ENCODE measurements at regions not wholly inside any gene's neighbourhood (a gene's known extent, or its start where the extent isn't known, plus 50 kb on each side); places are given as distances from the start of the nearest gene placed in this dataset.

DNA sequence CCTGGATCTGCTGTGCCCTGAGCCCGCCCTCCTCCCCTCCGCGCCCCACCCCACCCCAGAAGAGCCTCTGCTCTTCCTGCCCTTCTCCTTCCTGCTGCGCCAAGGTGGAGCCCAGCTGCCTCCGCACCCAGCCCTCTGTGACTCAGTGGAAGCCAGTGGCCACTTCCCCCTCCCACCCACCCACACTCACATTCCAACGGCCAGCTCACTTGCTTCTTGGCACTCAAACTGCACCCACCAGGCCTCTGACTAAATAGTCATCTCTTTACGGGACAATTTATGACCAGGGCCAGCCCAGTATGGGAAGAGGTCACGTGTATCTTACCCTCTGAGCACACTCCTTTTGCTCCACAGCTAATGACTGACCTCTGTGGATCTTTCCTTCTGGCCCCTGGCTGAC is 150.4 kb upstream of the SLC1A4 start (continued):
- TF ChIP-seq NRF1 (IDR thresholded peaks at IDR 0.05; ENCODE audit: low read depth, low read length), result no peak
- no peak for TF ChIP-seq CEBPB (IDR thresholded peaks at IDR 0.05; ENCODE audit: low read depth, low read length)
- TF ChIP-seq, protein P1, sequence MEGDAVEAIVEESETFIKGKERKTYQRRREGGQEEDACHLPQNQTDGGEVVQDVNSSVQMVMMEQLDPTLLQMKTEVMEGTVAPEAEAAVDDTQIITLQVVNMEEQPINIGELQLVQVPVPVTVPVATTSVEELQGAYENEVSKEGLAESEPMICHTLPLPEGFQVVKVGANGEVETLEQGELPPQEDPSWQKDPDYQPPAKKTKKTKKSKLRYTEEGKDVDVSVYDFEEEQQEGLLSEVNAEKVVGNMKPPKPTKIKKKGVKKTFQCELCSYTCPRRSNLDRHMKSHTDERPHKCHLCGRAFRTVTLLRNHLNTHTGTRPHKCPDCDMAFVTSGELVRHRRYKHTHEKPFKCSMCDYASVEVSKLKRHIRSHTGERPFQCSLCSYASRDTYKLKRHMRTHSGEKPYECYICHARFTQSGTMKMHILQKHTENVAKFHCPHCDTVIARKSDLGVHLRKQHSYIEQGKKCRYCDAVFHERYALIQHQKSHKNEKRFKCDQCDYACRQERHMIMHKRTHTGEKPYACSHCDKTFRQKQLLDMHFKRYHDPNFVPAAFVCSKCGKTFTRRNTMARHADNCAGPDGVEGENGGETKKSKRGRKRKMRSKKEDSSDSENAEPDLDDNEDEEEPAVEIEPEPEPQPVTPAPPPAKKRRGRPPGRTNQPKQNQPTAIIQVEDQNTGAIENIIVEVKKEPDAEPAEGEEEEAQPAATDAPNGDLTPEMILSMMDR (IDR thresholded peaks at IDR 0.05; ENCODE audit: control extremely low read depth in 1 of 3, insufficient read depth in 1 of 3, low read depth in 1 of 3, low read length in 3 of 3), result no peak
- TF ChIP-seq POU5F1 (IDR thresholded peaks at IDR 0.05; ENCODE audit: low read depth, low read length), result no peak
- TF ChIP-seq, protein P2, sequence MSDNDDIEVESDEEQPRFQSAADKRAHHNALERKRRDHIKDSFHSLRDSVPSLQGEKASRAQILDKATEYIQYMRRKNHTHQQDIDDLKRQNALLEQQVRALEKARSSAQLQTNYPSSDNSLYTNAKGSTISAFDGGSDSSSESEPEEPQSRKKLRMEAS (IDR thresholded peaks at IDR 0.05), result no peak
- TF ChIP-seq ASH2L (IDR thresholded peaks at IDR 0.05; ENCODE audit: low read length), result no peak

All from H1 (cell line).